HG03432 (cell line): ENCODE measurements at regions not wholly inside any gene's neighbourhood (a gene's known extent, or its start where the extent isn't known, plus 50 kb on each side); places are given as distances from the start of the nearest gene placed in this dataset.
"Not testable (repeated sequence)": the region's sequence is repeated elsewhere in the genome, so short reads cannot be mapped to it uniquely, and the experiment has no call there.

ENCODE experiments used
- ATAC-seq: cut with Tn5 transposase; IDR thresholded peaks from one replicate; pipeline ENCODE4 v1.9.1; 2021; ENCODE audit warnings: mild to moderate bottlenecking, moderate library complexity; ENCODE audit not compliant: unreplicated experiment

DNA sequence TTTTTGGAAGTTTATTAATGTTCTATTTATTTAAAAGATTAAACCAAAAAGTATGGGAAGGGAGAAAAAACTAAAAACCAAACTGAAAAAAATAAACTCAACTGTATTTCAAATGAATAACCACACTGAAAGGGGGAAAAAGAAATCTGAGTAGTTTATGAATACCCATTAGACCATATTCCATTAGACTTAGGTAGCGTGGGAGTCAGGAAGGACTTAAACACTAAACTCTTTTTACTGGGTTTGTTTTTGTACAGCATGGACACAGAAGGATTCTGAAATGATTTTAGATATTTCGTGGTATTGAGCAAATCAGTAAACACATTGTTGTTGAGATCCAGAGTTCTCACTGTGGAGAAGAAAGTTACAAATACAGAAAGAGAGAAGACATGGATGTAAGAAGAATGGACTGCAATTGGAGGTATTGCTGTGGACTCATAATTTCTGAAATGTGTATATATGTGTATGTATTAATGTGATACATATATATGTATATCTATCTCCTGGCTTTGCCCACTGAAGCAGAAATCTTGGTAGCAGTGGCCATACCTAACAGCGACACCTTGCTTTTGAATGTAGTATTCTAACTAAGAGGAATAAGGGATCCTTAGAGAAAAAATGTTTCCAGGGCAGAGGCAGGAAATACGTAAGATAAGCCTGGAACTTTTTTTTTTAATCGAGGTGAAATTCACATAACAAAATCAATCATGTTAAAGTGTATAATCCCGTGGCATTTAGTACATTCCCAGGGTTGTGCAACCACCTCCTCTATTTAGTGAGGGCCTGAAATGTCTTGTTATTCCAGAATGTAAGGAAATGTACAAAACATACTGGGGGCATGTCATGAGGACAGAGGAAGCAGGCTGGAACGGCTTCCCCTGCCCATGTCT, 228.8 kb downstream of the SMARCA2 start:
- ATAC-seq = no peak

DNA sequence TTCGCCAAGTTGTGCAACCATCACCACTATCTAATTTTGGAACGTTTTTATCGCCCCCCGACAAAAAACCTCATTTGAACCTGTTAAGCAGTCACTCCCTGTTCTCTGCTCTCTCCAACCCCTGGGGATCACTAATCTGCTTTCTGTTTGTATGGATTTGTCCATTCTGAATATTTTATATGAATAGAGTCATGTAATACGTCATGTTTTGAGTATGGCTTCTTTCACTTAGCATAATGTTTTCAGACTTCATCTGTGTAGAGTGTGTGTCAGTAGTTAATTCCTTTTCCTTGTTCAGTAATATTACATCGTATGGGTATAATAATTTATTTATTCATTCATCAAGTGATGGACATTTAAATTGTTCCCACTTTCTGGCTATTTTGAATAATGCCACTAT, 232.2 kb downstream of the SMARCA2 start:
- no peak for ATAC-seq

DNA sequence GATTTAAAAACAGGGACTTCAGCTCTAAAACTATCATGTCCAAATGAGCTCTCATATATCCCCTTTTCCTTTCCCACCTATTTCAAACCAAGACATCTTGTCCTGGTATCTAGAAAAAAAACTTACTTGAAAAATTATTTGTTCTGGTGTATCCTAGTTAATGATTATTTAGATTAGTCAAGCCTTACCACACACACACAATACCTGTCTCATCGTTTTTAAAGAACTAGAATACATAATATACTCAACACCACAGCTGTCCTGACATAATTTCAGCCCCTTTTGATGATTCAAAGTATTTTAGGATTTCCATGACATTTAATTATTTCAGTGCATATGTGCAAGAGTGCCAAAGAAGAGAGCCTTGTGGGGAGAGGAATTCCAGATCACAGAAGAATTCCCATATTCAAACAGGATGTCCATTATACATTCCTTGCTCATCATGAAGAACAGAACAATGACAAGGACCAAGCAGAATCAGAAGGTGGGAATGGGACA, 233.7 kb downstream of the SMARCA2 start:
- ATAC-seq = no peak

DNA sequence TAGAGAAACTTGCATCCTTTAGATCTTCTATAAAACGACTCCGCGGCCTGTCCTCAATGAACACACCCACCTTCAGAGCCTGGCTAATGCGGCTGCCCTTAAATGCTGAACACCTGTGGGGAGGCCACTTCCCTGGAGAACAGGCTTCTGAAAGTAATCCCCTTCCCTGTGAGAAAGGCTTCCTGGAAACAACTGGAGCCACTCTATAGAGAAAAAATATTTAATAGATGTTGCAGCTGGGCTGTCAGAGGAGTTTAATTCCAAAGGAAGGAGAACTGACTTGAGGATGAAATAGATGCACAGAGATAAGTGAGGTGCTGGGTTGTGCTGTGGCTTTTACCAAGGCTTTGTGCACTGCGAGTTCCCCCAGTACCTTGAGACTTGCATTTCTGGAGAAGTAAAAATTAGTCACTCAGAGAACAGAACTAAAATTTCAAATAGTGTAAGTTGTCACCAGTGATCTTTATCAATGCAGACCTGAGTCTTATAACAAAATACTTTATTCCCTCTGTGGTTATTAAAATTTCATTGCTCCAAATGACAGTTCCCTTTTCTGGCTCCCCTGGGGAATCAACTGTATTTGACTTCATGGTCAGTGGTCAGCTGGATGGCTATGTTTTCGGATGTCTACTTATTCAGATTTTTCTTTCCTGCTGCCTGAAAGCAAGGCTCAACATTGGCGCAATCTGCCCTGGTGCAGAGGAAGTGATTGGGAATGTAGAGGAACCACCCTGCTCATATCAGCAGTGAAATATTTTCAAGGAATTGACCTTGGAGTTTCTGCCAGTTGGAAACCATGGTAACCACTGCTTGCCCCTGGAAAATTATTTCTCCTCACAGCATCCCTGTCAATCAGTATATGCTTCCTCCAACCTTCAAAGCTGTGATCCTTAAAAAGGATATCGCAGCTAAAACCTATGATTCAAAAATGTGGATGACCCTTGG, 238.8 kb downstream of the SMARCA2 start:
- ATAC-seq = no peak

DNA sequence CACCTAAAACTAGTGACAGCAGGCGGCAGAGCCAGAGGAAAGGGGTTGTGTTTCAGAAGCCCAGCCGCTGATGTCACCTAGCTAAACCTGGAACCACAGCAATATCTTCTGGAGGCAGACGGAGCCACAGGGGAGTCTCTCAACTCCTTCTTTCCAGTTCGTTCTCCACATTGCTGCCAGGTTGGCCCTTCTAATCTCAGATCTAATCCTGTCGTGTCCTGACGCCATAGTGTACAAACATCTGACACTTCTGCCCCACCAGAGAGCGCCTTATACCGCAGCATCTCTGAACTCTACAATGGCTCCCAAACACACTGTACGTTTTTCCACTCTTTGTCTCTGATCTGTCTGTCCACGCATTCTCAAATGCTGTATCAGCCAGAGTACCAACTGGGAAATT, 240.0 kb downstream of the SMARCA2 start:
- no peak for ATAC-seq

DNA sequence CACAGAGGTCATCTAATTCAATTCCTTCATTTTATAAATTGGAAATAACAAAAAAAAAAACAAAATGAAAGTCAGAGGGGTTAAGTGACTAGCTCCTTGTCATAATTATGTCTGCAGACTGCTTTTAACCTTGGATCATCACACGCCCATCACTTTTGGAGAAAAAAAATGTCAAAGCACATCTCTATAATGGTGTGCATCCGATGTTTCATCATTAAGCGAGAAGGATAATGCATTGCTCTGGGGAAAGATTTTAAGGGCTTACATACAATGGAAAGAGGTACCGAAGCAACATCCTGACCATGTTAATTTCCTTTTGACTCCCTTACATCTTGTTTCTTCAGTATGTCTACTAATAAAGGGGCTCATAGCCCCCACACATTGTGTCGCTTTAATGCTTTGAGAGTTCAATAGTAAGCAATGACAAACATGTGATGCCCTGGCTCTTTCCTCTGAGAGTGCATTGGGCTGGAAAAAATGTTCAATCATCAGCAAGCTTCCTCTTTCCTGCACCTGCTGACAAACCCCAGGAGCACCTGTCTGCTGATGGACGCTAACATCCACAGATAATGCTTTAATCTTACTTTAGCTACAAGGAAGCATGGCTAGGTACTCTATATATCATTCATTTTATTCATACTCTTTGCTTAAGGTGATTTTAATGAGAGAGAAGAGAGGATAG, 242.2 kb downstream of the SMARCA2 start:
- ATAC-seq = no peak

DNA sequence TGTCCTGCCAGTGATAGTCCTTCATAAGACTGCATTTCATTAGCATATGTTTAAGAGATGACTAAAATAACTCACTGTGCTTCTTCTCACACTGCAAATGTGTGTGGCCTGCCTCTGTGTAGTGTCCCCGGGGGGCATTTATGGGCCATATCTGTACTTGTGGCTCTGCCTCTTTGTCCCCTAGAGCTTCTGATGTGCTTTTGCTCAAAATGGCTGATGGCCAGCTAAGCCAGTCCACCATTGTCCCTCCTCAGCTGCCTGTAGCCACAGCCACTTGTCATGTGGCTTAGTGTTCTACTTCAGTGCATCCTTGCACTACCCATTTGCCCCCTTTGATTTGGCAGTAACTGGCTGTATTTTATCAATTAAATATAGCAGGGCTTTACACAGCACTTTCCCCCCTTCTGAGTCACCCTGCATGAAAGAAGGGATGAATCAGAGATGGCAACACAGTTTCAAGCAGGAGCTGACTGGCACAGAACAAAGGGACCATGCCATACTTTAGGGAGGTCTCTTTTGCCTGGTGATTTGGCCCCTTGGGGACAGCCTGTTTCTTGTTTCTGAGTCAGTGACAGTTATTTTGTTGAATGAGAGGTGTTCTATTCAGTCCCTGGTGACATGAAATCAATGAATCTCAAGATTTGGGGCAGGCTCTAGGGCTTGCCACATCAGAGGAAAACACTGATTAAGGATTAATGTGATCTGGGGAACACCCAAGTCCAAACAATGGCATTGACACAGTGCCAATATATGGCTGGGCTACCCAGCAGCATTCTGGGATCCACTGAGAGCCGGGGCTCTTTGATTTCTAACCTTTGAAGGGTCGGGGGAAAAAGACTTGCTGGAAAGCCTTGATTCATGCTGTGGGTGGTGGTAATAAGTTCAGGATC, 245.5 kb downstream of the SMARCA2 start:
- ATAC-seq = no peak

DNA sequence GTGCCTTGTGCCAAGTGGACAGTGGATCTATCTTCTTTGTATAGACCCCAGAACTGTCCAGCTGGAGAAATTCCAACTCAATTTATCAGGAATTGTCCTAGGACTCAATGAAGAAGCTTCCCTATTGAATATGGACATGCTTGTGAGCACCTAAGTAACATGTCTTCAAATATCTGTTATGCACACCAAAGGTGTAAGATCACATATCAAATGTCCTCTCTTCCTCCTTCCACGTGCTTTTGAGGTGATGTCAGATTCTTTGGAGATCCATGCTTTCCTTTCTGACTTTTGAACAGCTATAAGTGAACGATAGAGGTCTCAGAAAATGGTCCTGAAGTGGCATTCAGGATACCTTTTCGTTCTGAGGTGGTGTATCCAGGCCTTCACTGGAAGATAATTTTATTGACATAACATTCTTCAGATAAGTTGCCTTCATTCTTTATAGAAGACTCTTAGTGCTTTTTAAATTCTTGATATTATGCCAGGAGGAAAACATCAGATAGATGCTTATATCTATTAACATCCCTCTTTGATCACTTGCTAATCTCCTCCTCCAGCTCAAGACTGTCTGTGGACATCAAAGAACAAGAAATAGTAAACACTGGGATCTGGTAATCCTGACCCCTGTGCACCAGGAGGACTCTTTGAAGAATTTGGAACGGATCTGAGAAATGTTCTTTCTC, 246.4 kb downstream of the SMARCA2 start:
- no peak for ATAC-seq

DNA sequence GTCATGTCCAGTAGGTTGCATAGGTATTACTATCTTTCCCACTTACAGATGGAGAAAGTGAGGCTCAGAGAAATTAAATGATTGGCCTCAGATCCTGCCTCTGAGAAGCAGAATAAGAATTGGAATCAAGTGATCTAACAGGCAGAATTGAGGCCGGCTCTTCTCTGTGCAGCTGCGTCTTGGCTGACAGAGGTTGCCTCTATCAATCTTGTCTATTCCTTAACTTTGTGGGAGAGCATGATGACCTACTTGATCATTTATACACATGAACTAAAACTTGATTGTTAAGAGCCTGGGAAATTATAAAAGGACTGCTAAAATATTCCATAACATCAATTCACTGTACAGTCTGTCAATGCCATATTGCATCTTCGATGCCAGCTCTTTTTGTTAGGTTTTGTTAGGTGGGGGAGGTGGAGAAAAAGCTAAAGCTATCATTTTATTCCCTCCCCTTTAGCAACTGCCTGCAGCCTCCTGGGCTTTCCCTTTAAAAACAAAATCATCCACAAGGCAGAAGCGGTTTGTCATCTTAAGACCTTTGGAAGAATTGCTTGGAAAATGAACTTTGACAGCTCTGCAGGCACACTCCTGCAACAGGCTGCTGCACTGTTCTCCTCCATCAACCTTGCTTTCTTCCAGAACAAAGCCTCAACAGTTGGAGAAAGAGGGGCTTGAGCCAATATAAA, 247.4 kb downstream of the SMARCA2 start:
- ATAC-seq = no peak

DNA sequence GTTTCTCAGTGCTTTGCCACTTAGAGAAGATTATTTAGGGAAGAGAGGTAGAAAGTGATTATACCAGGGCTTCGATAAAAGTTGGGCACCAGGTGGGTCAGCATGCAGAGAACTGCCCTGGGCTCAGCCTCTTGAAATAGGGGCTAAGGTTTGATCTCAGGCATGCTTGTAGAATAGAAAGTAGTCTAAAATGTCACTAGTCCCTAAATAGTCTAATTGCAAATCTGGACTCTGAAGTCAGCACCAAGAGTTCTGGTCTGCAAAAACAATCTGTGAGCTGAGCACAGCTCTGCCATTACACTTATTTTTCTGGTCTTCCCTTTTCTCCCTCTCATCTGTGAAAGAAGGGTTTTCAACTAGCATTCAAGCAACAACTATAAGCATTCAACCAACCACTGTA, 248.0 kb downstream of the SMARCA2 start:
- no peak for ATAC-seq

DNA sequence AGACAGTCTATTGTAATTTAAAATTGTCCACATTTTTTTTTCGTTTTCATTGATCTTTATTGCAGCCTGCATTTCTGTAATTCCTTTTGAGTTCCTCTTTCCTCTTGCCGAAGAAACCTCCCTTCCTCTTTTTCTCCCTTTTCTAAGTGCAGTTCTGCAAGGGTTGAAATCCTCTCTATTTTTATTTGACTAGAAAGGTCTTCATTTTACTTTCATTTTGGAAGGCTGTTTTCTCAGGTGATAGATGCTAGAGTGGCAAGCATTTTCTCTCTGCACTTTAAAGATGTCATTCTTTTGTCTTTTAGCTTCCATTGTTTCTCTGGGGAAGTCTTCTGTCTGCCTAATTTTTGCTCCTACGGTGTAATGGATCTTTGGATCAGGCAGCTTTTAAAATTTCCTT, 248.5 kb downstream of the SMARCA2 start:
- ATAC-seq = no peak

DNA sequence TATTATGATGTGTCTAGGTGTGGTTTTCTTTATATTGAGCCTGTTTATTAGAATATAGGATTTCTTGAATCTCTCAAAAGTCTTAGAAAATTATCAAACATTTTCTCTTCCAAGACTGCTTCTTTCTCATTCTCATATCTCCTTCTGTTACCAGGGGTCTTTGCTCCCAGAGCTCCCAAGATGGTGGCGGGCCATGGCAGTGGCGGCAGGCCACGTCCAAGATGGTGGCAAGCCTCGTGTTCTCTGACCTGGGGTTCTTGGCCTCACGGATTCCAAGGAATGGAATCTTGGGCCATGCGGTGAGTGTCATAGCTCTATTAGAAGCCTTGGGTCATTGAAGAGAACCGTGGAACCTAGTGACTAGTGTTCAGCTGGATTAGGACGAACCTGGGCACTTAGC, 248.9 kb downstream of the SMARCA2 start:
- no peak for ATAC-seq

DNA sequence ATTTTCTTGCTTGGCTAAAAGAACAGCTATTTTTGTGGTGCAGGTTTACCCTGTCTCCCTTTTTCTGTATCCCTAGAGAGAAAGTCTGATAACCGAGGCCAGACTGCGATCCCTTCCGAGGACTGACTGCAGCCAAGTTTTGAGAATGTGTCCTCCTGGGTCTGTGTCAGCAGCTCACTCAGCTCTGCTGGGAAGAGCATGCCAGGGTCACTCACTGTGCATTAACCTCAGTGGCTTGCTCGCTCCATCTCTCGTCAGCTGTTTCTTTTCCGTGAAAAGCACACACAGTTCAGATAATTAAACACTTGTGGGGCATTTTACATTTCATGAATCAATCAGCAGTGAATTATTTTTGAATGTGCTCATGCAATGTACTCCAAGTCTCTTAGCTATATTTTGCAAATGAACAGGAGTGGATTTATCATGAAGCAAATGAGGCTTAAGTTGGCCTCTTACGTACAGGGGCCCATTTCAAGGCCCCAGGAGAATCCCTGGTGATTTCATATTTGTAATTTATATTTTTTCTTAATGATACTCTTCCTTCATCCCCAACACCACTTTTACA, 252.1 kb downstream of the SMARCA2 start:
- ATAC-seq = no peak

DNA sequence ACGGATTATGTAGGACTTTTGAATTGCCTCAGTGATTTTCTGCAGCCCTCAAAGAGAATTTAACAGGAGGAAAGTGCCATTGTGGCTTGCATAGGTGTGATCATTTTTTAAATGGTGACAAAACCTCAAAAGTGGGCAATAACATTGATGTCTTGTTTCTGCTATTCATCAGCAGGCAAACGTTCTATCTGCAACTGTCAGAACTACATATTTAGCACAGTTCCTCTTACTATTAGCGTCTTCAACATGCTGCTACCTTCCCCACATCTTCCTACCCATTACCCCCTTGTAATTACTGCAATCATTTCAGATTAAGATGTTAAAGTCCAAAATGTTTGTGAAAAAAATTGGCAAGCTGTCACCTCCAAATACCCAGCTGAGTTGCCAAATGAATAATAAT, 254.6 kb downstream of the SMARCA2 start:
- no peak for ATAC-seq

DNA sequence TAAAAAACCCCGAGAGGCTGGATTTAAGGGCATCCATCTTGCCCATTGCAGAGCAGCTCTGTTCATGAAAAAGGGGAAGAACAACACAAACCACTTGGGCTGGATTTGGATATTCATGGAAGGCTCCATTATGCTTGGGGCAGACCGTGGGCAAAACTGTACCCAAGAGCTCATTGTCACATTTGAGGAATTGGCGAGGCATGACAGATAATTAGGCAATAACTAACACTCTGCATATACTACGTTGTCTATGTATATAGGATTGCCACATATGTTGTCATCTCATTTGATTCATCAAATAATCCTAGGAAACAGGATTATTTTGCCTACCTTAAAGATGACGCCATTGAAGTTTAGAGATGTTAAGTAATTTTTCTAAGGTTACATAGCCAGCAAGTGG, 255.4 kb downstream of the SMARCA2 start:
- ATAC-seq = no peak

DNA sequence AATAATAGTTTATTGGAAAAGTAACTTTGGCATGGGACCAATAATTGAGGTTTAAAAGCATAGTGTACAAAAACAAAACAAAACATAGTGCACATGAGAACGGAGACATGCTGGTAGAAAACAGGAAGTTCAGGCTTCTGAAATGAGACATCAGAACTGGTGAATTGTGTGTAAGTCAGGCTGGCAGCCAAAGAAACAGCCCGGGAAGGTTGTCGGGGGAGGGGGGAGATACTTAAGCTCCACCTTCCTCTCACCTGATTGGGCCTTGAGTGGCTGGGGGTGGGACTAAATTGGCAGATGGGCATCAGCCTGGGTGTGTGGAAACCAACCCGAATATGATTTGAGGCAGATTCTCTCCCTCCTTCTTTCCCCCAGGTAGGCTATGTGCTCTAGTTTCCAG, 256.3 kb downstream of the SMARCA2 start:
- ATAC-seq = peak; percentile 89

DNA sequence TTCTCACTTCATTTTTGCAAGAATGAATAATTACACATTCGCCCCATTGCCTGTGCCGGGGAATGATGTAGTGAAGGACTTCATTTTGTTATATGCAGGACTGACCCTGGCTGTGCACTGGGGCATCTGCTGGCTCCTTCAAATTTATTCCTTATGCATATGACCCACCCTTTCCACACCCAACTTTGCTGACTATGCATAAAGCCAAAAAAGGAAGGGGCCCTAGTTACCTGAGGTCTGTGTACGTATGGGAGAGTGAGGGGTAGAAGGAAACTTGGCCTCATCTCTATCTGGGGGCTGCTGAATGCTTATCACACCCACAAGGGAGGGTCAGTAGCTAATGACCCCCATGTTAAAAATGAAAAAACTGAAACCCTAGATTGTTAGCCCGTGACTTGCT, 259.6 kb downstream of the SMARCA2 start:
- no peak for ATAC-seq

DNA sequence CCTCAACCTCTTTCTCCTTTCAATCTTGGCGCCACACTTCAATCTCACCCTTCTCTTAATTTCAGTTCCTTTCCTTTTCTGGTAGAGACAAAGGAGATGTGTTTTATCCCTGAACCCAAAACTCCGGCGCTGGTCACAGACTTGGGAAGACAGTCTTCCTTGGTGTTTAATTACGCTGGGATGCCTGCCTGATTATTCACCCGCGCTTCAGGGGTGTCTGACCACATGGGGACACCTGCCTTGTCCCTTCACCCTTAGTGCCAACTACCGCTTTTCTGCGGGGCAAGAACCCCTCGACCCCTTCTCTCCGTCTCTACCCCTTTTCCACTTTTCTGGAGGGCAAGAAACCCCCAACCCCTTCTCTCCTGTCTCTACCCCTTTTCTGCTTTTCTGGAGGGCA, 261.1 kb downstream of the SMARCA2 start:
- ATAC-seq = no peak

DNA sequence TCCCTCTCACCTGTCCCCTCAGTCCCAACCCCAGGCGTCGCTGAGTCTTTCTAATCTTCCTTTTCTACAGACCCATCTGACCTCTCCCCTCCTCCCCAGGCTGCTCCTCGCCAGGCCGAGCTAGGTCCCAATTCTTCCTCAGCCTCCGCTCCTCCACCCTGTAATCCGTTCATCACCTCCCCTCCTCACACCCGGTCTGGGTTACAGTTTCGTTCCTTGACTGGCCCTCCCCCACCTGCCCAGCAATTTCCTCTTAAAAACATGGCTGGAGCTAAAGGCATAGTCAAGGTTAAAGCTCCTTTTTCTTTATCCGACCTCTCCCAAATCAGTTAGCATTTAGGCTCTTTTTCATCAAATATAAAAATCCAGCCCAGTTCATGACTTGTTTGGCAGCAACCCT, 262.0 kb downstream of the SMARCA2 start:
- ATAC-seq = not testable (repeated sequence)
